Endometrium (tissue), 2 donors: ENCODE measurements at regions not wholly inside any gene's neighbourhood (a gene's known extent, or its start where the extent isn't known, plus 50 kb on each side); places are given as distances from the start of the nearest gene placed in this dataset.
"Not testable (repeated sequence)": the region's sequence is repeated elsewhere in the genome, so short reads cannot be mapped to it uniquely, and the experiment has no call there.

Experiments
- FAIRE-seq: peaks from 2 replicates; lab custom pipeline; 2012; peaks lifted over from hg19 to GRCh38; lab: Jason Lieb, UNC
- donor health status: control.
- donor health status: control.

- FAIRE-seq = no peak
Measured at GRCh38 chr3:82761858-82762257, 1000.4 kb upstream of the GBE1 start.

DNA sequence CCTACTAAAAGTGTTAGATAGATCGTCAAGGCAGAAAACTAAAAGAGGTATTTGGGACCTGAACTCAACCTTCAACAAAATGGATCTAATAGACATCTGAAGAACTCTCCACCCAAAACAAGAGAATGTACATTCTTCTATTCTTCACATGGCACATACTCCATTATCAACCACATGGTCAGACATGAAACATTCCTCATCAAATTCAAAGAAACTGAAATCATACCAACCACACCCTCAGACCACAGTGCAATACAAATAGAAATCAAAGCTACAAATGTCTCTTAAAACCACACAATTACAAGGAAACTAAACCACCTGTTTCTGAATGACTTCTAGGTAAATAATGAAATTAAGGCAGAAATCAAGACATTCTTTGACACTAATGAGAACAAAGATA is 984.1 kb upstream of the GBE1 start:
- no peak for FAIRE-seq

GRCh38 chr3:82743196-82743595 is 981.8 kb upstream of the GBE1 start:
- no peak for FAIRE-seq

- no peak for FAIRE-seq
Measured at GRCh38 chr3:82741346-82741745, 979.9 kb upstream of the GBE1 start.

GRCh38 chr3:82739390-82739789 is 977.9 kb upstream of the GBE1 start:
- no peak for FAIRE-seq

- FAIRE-seq = no peak
Measured at GRCh38 chr3:82736696-82737277, 975.3 kb upstream of the GBE1 start.

- no peak for FAIRE-seq
Measured at GRCh38 chr3:82715091-82715856, 953.8 kb upstream of the GBE1 start.

DNA sequence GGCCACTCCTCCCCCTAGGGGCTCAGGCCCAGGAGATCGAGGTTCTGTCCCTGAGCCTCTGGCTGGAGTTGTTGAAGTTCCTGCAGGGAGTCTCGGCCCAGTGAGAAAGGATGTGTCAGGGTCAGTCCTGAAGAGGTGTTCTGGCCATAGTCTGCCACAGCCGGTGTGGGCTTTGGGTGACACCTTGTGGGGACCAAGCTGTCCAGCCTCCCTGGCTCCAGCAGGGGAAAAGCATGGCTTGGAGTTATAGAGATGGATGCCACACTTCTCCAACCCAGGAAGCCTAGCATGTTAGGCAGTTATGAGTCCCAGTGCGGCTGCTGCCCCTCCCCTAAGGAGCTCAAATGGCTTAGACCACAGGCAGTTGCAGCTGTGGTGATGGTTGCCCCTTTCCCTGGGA is 945.6 kb upstream of the GBE1 start:
- no peak for FAIRE-seq

GRCh38 chr3:82685761-82686160 is 924.3 kb upstream of the GBE1 start:
- FAIRE-seq = no peak

GRCh38 chr3:82676356-82677026 is 915.0 kb upstream of the GBE1 start:
- FAIRE-seq = no peak

DNA sequence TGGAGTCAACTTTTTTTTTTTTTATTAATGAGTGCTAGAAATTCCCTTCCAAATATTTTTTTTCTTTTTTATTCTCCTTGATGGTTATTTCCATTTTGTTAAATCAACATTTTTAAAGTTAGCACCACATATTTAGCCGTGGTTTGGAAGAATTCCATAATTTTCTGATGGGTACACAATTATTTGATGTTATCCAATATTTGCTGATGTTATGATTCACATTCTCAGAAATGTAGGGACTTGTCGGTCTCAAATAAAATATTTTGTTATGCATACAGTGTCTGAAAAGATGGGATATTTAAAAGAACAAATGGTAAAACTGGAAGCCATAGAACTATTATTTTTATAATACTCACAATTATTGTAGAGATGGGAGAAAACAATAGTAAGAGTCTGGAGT is 911.5 kb upstream of the GBE1 start:
- no peak for FAIRE-seq

DNA sequence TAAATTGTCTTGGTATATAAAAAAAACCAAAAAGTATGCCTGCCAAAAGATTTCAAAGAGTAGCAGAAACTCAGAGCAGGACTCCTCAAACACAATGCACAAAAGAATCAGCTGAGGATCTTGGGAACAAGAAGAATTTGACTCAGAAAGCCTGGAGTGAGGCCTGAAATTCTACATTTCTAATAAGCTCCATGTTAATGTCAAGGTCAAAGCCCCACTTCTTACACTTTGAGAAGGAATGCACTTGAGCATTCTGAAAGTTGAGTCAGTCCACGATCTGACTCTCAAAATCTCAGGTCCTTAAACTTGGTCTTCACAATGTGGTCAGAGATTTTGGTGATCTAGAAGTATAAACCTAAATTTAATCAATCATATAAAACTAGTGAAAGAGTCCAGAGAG is 910.0 kb upstream of the GBE1 start:
- no peak for FAIRE-seq

GRCh38 chr3:82654708-82655107 is 893.3 kb upstream of the GBE1 start:
- no peak for FAIRE-seq

GRCh38 chr3:82643948-82644347 is 882.5 kb upstream of the GBE1 start:
- no peak for FAIRE-seq

DNA sequence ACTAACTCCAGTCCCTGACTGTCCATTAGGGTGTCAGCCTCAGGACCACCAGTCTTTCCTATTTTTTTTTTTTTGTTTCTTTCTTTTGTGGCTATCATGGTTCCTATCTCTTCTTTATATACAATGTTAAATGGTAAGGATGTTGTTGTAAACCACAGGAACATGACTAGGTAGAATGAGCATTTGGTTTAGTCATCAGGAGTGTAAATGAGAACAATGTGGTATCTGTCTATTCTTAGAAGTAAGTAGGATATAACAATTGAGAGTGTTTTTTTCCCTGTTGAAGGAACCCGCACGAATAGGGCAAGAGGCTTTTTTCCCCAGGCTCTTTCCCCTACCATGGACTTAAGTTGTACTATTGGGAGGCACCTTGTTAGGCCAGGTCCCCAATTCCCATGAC is 880.3 kb upstream of the GBE1 start:
- no peak for FAIRE-seq

DNA sequence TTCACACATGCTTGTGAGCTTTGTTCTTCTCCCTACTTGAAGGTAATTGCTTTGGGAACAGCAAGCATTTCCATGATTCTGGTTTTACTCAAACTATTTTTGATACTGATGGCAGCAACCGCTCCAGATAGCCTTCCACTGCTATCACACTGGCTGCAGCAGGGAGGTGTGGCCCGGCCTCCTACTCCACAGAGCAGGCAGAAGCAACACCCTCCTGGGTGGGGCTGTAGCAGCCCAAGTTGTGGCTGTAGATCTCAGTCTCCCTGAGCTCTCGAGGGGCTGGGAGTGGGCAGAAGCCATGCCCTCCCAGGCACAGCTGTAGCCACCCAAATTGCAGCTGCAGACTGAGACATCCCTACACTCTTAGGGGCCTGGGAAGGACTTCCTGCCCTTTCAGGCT is 878.8 kb upstream of the GBE1 start:
- no peak for FAIRE-seq

DNA sequence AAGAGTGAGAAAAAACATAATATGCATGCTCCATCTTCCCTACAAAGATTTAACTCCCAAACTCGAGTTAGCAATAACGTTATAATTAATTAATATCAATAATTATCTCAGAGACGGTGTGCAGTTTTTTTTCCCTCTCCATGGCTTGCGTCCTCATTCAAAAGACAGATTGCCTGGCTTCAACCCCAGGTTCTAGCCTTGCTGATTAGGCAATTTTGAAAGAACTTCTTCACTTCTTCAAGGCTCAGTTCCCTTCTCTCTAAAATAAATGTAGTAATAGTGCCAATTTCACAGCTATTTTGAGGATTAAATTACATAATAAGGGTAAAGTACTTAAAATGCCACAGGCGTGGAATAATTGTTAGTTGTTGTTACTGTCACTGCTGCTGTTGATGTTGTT is 876.1 kb upstream of the GBE1 start:
- FAIRE-seq = no peak

GRCh38 chr3:82636177-82636576 is 874.7 kb upstream of the GBE1 start:
- FAIRE-seq = no peak

DNA sequence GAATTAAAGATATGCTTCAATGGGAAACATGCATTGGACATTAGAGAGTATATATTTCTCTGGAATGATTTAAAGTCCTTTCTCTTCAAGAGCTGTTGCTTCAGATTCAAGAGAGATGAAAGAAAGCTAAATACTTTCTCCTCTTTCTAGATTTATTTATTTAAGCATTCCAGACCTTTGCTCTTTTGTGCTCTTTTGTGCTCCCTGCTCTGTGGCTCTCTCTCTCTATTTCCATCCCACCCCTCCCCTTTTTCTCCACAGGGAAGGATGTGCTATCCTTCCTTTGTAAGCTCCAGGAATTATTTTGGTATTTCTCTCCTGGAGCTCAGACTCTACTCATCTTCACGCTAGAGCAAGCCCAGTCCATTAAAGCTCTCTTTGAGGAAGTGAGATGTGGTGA is 871.9 kb upstream of the GBE1 start:
- no peak for FAIRE-seq

GRCh38 chr3:82629937-82630336 is 868.5 kb upstream of the GBE1 start:
- no peak for FAIRE-seq

- FAIRE-seq = no peak
Measured at GRCh38 chr3:82628385-82629014, 867.1 kb upstream of the GBE1 start.

DNA sequence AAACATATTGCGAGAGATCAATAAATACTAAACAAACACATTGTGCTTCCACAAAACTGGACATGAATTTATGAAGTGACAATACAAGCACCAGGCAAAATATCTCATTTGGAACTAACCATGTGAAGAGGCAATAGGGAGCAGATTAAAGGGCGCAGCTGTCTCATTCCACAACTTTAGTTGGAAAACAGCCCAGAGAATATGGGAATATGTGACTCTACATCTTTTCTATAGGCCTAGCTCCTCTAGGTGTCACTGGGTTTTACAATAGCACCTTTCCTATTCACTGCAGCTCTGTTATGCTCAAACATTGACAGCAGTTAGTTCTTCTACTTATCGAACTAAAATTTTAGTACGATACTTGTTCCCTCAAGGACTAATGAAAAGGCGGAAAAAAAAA is 866.3 kb upstream of the GBE1 start:
- no peak for FAIRE-seq

DNA sequence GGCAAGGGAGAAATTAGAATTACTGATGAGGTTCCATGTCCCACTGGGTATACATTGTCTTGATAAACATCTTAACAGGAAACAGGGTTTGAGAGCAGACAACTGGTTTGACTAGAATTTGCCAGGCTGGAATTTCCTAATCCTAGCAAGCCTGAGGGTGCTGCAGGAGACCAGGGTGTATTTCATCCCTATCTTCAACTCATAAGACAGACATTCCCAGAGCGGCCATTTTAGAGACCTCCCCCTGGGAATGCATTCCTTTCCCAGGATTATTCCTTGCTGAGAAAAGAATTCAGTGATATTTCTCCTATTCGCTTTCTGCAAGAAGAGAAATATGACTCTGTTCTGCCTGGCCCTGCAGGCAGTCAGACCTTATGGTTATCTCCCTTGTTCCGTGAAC is 859.3 kb upstream of the GBE1 start:
- FAIRE-seq = not testable (repeated sequence)
